Colonic mucosa (tissue), 4 donors: ENCODE measurements at regions not wholly inside any gene's neighbourhood (a gene's known extent, or its start where the extent isn't known, plus 50 kb on each side); places are given as distances from the start of the nearest gene placed in this dataset.
A peak's percentile ranks its signal among the peaks of the same experiment; 100 is the strongest.
"Not testable (repeated sequence)": the region's sequence is repeated elsewhere in the genome, so short reads cannot be mapped to it uniquely, and the experiment has no call there.

Experiments
- DNase-seq: peaks from one replicate; pipeline ENCODE4 v3.0.0-alpha.2; 2020
- H3K27ac ChIP-seq: fragments of 200-600 bp; one replicate; pipeline ENCODE4 v1.8.0; 2021
- H3K27me3 ChIP-seq: fragments of 200-600 bp; one replicate; pipeline ENCODE4 v1.8.0; 2021
- H3K36me3 ChIP-seq: fragments of 200-600 bp; one replicate; pipeline ENCODE4 v1.8.0; 2021
- H3K4me1 ChIP-seq: fragments of 200-600 bp; one replicate; pipeline ENCODE4 v1.8.0; 2021; ENCODE audit warnings: mild to moderate bottlenecking
- H3K4me3 ChIP-seq: fragments of 200-600 bp; one replicate; pipeline ENCODE4 v1.8.0; 2021
- H3K9ac ChIP-seq, 2 donors: one replicate each; pipeline ENCODE4 v1.7.0; 2013; ENCODE audit warnings: control low read depth in 2 of 2, low read depth in 2 of 2, low read length in 2 of 2
- H3K9me3 ChIP-seq: fragments of 200-600 bp; one replicate; pipeline ENCODE4 v1.8.0; 2021
- CTCF ChIP-seq: fragments of 200-600 bp; IDR thresholded peaks from one replicate; pipeline ENCODE4 v1.8.0; 2022; ENCODE audit warnings: antibody characterized with exemption, mild to moderate bottlenecking
- intact Hi-C: fragments of 100-400 bp; cut with DNase I; formaldehyde crosslinking; loops from one replicate; pipeline ENCODE4 v1.14.1; 2022
- donor health status: healthy.
- donor health status: DM: no; HTN: no; CAD: no.
- donor health status: DM: no; HTN: no; CAD: no.

- DNase-seq = no peak
- no peak for TF ChIP-seq CTCF
- intact Hi-C loops = no loop called here
Observed at GRCh38 chr15:62249501-62249900, 84.4 kb upstream of the C2CD4B start.

GRCh38 chr15:62250186-62250585, 85.1 kb upstream of the C2CD4B start:
- Histone ChIP-seq H3K4me3 (no peak overlapping the region), H3K36me3 (no peaks in the 10 kb centered on the region), H3K27me3 (no peaks in the 10 kb centered on the region), H3K9ac (no peak overlapping the region), H3K27ac (no peak overlapping the region), H3K4me1 (no peaks in the 10 kb centered on the region), H3K9me3 (no peaks in the 10 kb centered on the region)
- no peak for DNase-seq
- no peak for TF ChIP-seq CTCF
- intact Hi-C loops = no loop called here

More at GRCh38 chr15:62249501-62249900, 84.4 kb upstream of the C2CD4B start:
- Histone ChIP-seq H3K27me3 (no peaks in the 10 kb centered on the region), H3K36me3 (no peaks in the 10 kb centered on the region), H3K9me3 (no peaks in the 10 kb centered on the region), H3K27ac (no peak overlapping the region), H3K4me1 (no peaks in the 10 kb centered on the region), H3K4me3 (no peak overlapping the region), H3K9ac (no peak overlapping the region)

GRCh38 chr15:62250978-62251377, 85.9 kb upstream of the C2CD4B start:
- Histone ChIP-seq H3K4me3 (no peak overlapping the region), H3K27ac (no peak overlapping the region), H3K9ac (no peak overlapping the region), H3K36me3 (no peaks in the 10 kb centered on the region), H3K9me3 (no peaks in the 10 kb centered on the region), H3K27me3 (no peaks in the 10 kb centered on the region), H3K4me1 (no peaks in the 10 kb centered on the region)
- TF ChIP-seq CTCF = no peak
- intact Hi-C loops = no loop called here
- DNase-seq = no peak

- intact Hi-C loops = no loop called here
- no peaks in the 10 kb centered on the region for H3K4me1 ChIP-seq
- H3K27me3 ChIP-seq = no peaks in the 10 kb centered on the region
- no peak for TF ChIP-seq CTCF
- H3K4me3 ChIP-seq = no peak overlapping the region
- H3K9ac ChIP-seq = no peak overlapping the region
- H3K9me3 ChIP-seq = no peaks in the 10 kb centered on the region
- no peak overlapping the region for H3K27ac ChIP-seq
- no peak for DNase-seq
- no peaks in the 10 kb centered on the region for H3K36me3 ChIP-seq
Observed at GRCh38 chr15:62253294-62253693, 88.2 kb upstream of the C2CD4B start.

- no peaks in the 10 kb centered on the region for H3K27me3 ChIP-seq
- peak; percentile 74 for DNase-seq
- no peak overlapping the region for H3K9ac ChIP-seq
- no peak overlapping the region for H3K27ac ChIP-seq
- peak; percentile 61 for TF ChIP-seq CTCF
- H3K9me3 ChIP-seq = no peaks in the 10 kb centered on the region
- H3K36me3 ChIP-seq = no peaks in the 10 kb centered on the region
- H3K4me1 ChIP-seq = no peaks in the 10 kb centered on the region
- no peak overlapping the region for H3K4me3 ChIP-seq
- intact Hi-C loops = no loop called here
Observed at GRCh38 chr15:62254137-62254934, 89.3 kb upstream of the C2CD4B start.

GRCh38 chr15:62256430-62256829, 91.3 kb upstream of the C2CD4B start:
- H3K9me3 ChIP-seq, H3K4me1 ChIP-seq, H3K36me3 ChIP-seq, intact Hi-C loops, H3K4me3 ChIP-seq, H3K9ac ChIP-seq, DNase-seq, H3K27me3 ChIP-seq, H3K27ac ChIP-seq: not testable (repeated sequence)
